IPS DF 6.9 (cell line): ENCODE measurements at regions not wholly inside any gene's neighbourhood (a gene's known extent, or its start where the extent isn't known, plus 50 kb on each side); places are given as distances from the start of the nearest gene placed in this dataset.

ENCODE experiments used
- DNase-seq: peaks from one replicate; pipeline ENCODE4 v3.0.0-alpha.2; 2013; ENCODE audit warnings: low read depth, low spot score
- H3K27ac ChIP-seq: one replicate; pipeline ENCODE4 v1.5.1; 2013; ENCODE audit warnings: low read length, control low read depth
- H3K27me3 ChIP-seq: 2 replicates; pipeline ENCODE4 v1.6.1; 2013; ENCODE audit warnings: mild to moderate bottlenecking, low read length; ENCODE audit not compliant: control insufficient read depth, insufficient read depth
- H3K36me3 ChIP-seq: 2 replicates; pipeline ENCODE4 v1.6.1; 2013; ENCODE audit warnings: low read length; ENCODE audit not compliant: control insufficient read depth, insufficient read depth
- H3K4me1 ChIP-seq: 2 replicates; pipeline ENCODE4 v1.6.1; 2013; ENCODE audit warnings: low read length; ENCODE audit not compliant: control insufficient read depth, insufficient read depth
- H3K4me3 ChIP-seq: 2 replicates; pipeline ENCODE4 v1.5.1; 2013; ENCODE audit warnings: mild to moderate bottlenecking, low read length
- H3K9me3 ChIP-seq: 2 replicates; pipeline ENCODE4 v1.6.1; 2013; ENCODE audit warnings: low read length, inconsistent platforms; ENCODE audit not compliant: control insufficient read depth, insufficient read depth
- WGBS: extraction: QIAGEN DNeasy Blood & Tissue Kit; methylation state at CpG from one replicate; pipeline ENCODE4 v1.1.7; 2013; ENCODE audit warnings: mixed read lengths, missing lambda C conversion rate; ENCODE audit not compliant: insufficient read length, insufficient coverage; 5-methylcytosine and 5-hydroxymethylcytosine counted together

- Histone ChIP-seq H3K4me1 (no peaks in the 10 kb centered on the region), H3K4me3 (no peak overlapping the region), H3K27ac (no peak overlapping the region), H3K9me3 (no peaks in the 10 kb centered on the region), H3K36me3 (no peaks in the 10 kb centered on the region), H3K27me3 (no peaks in the 10 kb centered on the region)
- no CpG with 5 or more reads among the region's 4 CpGs for WGBS
- no peak for DNase-seq
Measured at GRCh38 chr7:12761691-12762090, 74.3 kb downstream of the ARL4A start.

DNA sequence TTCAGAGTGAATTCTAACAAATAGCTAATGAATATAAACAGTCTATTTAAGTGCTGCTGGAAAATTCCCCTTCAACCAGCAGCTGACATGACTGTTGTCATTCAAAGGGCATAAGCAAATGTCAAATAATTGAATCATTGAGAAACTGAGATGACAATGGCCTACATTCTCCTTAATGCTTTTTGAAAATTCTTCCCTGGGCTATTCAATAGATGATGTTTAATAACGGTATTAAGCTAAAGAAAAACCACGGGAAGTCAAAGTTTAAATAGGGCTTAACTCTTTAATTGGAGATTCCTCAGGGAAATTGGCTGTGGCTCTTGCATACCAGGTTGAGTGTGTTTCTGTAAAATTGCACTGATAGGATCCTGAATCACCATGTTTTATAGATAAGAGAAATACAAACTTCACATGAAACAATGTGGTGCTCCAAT is 77.0 kb downstream of the ARL4A start:
- Histone ChIP-seq H3K9me3 (no peaks in the 10 kb centered on the region), H3K4me1 (no peaks in the 10 kb centered on the region), H3K27ac (no peak overlapping the region), H3K27me3 (no peaks in the 10 kb centered on the region), H3K36me3 (no peaks in the 10 kb centered on the region), H3K4me3 (no peak overlapping the region)
- no CpG with 5 or more reads among the region's 2 CpGs for WGBS
- DNase-seq = no peak

DNA sequence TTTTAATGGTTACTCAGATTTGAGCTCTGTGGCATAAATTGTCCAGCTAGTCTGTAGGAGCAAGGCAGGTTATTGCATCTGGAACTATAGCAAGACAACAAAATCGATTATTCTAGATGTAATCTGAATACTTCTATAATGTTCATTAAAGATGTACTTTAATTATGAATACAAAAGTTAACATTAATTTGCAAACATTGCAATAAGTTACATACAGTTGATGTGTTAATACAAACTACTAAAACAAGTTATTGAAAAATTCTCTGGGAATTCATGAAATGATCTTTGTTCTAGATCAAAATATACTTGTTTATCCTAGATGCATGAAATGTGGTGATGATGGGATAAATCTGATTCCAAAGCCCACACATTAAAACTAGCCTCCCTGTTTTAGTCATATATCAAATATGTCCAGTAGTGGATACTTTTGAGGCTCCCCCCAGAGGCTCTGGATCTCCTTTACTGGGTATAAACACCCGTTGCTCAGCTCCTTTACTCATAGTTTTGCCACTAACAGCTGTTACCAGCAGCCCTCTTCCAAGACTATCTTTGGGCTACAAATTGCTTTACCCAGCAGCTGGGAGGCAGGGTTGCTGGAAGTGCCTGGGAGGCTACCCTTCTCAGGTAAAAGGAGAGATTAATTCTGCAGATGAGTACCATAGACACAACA is 78.1 kb downstream of the ARL4A start:
- DNase-seq = no peak
- WGBS = no CpG with 5 or more reads among the region's 2 CpGs
- H3K36me3 ChIP-seq = no peaks in the 10 kb centered on the region
- H3K9me3 ChIP-seq = no peaks in the 10 kb centered on the region
- no peaks in the 10 kb centered on the region for H3K27me3 ChIP-seq
- H3K27ac ChIP-seq = no peak overlapping the region
- no peaks in the 10 kb centered on the region for H3K4me1 ChIP-seq
- no peak overlapping the region for H3K4me3 ChIP-seq

DNA sequence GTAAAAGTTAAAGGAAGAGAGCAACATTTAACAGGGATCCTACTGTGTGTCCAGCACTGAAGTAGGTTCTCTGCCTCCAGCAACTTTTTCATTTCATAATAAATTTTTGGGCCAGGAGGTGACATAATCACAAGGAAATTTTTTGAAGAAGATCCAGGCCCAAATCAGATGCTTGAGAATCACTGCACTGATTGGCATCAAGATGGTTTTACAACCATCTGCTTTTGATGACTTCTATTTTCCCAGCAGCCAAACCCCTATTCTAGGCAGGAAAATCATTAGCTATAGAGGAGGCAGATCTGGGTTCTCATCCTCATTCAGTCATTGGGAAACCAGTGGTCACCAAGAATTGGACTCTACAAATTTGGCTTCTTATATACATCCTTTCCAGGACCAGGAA is 79.0 kb downstream of the ARL4A start:
- H3K36me3 ChIP-seq = no peaks in the 10 kb centered on the region
- no peak overlapping the region for H3K27ac ChIP-seq
- no peaks in the 10 kb centered on the region for H3K27me3 ChIP-seq
- no peak overlapping the region for H3K4me3 ChIP-seq
- H3K4me1 ChIP-seq = peaks cover under 1% of the 10 kb centered on the region
- H3K9me3 ChIP-seq = no peaks in the 10 kb centered on the region
- DNase-seq = no peak

DNA sequence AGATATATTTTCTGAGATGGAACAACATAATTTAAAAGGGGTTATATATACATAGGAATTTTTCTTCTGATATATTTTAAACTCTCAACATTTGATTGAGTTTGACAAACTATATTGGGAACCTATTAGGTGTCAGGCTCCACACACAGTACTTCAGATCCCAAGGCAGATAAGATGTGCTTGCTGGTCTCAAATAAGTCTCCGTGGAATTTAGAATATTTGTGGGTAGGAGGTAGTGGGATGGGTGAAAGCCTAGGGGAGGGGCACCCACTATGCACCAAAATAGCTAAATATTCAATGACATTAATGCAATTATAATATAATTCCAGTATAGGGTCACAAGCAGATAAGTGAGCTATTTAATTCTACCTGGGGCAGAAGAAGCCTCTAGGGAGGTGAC is 81.5 kb downstream of the ARL4A start:
- no CpG with 5 or more reads among the region's 1 CpG for WGBS
- Histone ChIP-seq H3K27ac (no peak overlapping the region), H3K27me3 (no peaks in the 10 kb centered on the region), H3K4me1 (peaks cover 2% of the 10 kb centered on the region), H3K36me3 (no peaks in the 10 kb centered on the region), H3K4me3 (no peak overlapping the region), H3K9me3 (no peaks in the 10 kb centered on the region)
- no peak for DNase-seq

DNA sequence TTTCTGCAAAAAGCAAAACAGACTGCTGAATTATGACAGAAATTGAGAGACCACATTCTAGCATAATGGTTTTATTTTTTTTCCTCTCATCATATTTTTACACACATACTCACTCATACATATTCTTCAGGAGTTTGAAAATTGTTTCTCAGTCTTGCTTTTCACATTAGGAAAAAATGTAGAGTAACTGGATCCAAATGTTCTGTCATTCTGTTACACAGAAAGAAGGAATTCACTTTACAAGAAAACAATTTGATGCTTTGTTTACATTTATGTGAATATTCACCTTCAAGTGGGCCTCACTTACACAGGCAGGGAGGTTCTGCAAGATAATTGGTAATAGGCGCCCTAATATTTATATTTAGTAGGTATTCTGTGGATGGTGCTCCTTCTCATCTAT is 82.0 kb downstream of the ARL4A start:
- WGBS = no CpG with 5 or more reads among the region's 1 CpG

GRCh38 chr7:12770227-12770975 is 83.0 kb downstream of the ARL4A start:
- no CpG with 5 or more reads among the region's 3 CpGs for WGBS
- Histone ChIP-seq H3K4me3 (no peak overlapping the region), H3K9me3 (no peaks in the 10 kb centered on the region), H3K27me3 (no peaks in the 10 kb centered on the region), H3K4me1 (peaks cover 2% of the 10 kb centered on the region), H3K27ac (no peak overlapping the region), H3K36me3 (no peaks in the 10 kb centered on the region)
- DNase-seq = no peak

More for the DNA sequence above, 82.0 kb downstream of the ARL4A start:
- no peaks in the 10 kb centered on the region for H3K9me3 ChIP-seq
- no peaks in the 10 kb centered on the region for H3K27me3 ChIP-seq
- DNase-seq = no peak
- H3K36me3 ChIP-seq = no peaks in the 10 kb centered on the region
- peaks cover 2% of the 10 kb centered on the region for H3K4me1 ChIP-seq
- no peak overlapping the region for H3K27ac ChIP-seq
- H3K4me3 ChIP-seq = no peak overlapping the region

DNA sequence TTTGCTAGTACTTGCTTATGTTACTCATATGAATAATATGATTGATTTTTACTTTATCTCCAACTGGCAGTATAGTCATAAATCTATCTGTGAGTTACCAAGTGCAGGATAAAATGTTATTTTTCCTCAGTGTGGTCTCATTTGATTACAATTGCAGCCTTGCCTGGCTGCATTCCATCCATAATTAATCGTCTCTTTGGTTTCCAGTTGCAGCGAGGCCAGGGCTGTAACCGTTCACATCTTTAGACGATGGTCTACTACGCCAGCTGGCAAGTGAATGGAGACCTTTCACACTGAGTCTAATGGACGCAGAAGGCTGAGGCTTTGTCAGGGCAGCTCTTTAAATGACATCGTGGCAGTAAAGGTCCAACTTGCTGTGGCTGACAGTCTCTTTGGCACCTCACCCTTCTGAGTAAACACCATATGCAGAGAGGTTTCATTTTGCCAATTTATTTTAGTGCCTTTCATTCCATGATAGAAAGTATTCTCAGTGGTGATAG is 84.0 kb downstream of the ARL4A start:
- no peaks in the 10 kb centered on the region for H3K27me3 ChIP-seq
- no peaks in the 10 kb centered on the region for H3K9me3 ChIP-seq
- no peak for DNase-seq
- no CpG with 5 or more reads among the region's 7 CpGs for WGBS
- H3K27ac ChIP-seq = no peak overlapping the region
- no peak overlapping the region for H3K4me3 ChIP-seq
- H3K36me3 ChIP-seq = no peaks in the 10 kb centered on the region
- peaks cover 2% of the 10 kb centered on the region for H3K4me1 ChIP-seq

- Histone ChIP-seq H3K36me3 (no peaks in the 10 kb centered on the region), H3K4me1 (peaks cover 2% of the 10 kb centered on the region), H3K9me3 (no peaks in the 10 kb centered on the region), H3K27me3 (no peaks in the 10 kb centered on the region), H3K4me3 (no peak overlapping the region), H3K27ac (no peak overlapping the region)
- DNase-seq = no peak
- WGBS = no CpG with 5 or more reads among the region's 4 CpGs
Measured at GRCh38 chr7:12772768-12773167, 85.3 kb downstream of the ARL4A start.

- H3K4me1 ChIP-seq = no peaks in the 10 kb centered on the region
- no CpG with 5 or more reads among the region's 2 CpGs for WGBS
- no peak overlapping the region for H3K4me3 ChIP-seq
- H3K27ac ChIP-seq = no peak overlapping the region
- no peak for DNase-seq
- H3K36me3 ChIP-seq = no peaks in the 10 kb centered on the region
- no peaks in the 10 kb centered on the region for H3K9me3 ChIP-seq
- no peaks in the 10 kb centered on the region for H3K27me3 ChIP-seq
Measured at GRCh38 chr7:12777257-12777656, 89.8 kb downstream of the ARL4A start.

DNA sequence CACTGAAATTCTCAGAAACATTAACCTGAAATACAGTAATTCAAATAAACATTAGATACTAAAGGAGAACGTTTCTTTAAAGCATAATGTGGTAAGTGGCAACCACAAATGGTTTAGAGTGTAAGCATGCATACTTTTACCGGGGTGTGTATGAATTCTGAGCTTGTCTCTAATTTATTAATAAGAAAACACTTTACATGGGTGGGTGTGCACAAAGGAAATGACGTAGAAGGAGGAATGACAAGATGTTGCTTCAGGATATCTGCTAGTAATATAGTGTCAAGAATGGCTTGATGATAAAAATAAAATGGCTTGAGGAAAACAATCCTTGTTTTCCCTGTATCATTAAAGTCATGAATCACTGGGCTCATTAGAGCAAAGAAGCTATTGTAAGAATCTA is 92.5 kb downstream of the ARL4A start:
- DNase-seq = no peak
- Histone ChIP-seq H3K4me1 (no peaks in the 10 kb centered on the region), H3K27me3 (no peaks in the 10 kb centered on the region), H3K9me3 (no peaks in the 10 kb centered on the region), H3K36me3 (no peaks in the 10 kb centered on the region), H3K4me3 (no peak overlapping the region), H3K27ac (no peak overlapping the region)
- WGBS = no CpG with 5 or more reads among the region's 3 CpGs
